ENCODE measurements at regions not wholly inside any gene's neighbourhood (a gene's known extent, or its start where the extent isn't known, plus 50 kb on each side); places are given as distances from the start of the nearest gene placed in this dataset.

GRCh38 chr13:107210723-107211030, 642.7 kb upstream of the ARGLU1 start:
- H3K9me3 ChIP-seq = no peaks in the 10 kb centered on the region
- intact Hi-C loops (cut with DNase I) = loop anchor here (10.0 kb wide), 2 partner anchors 434 to 944 kb away; no protein-coding TSS in a partner anchor
- H3K36me3 ChIP-seq = no peaks in the 10 kb centered on the region
- 11 to 21% methylated on average over 7 of the region's 7 CpGs for WGBS, 2 donors
- peaks cover 0 to 5% of the 10 kb centered on the region in 2 donors for H3K4me1 ChIP-seq
- no peak overlapping the region for H3K27ac ChIP-seq
- TF ChIP-seq CTCF (IDR thresholded peaks at IDR 0.05) = no peak
- TF ChIP-seq POLR2A (IDR thresholded peaks at IDR 0.05) = no peak
- no peak for DNase-seq
- H3K27me3 ChIP-seq = no peaks in the 10 kb centered on the region
- no peak overlapping the region for H3K4me3 ChIP-seq (replicated peaks in 1 of 3)

- Histone ChIP-seq H3K4me1 (peaks cover 0 to 5% of the 10 kb centered on the region in 2 donors), H3K27ac (no peak overlapping the region), H3K36me3 (no peaks in the 10 kb centered on the region), H3K9me3 (no peaks in the 10 kb centered on the region), H3K4me3 (replicated peaks in 1 of 3) (no peak overlapping the region), H3K27me3 (no peaks in the 10 kb centered on the region)
- intact Hi-C loops (cut with DNase I) = loop anchor here (10.0 kb wide), 2 partner anchors 435 to 945 kb away; no protein-coding TSS in a partner anchor
- WGBS, 2 donors = 51 to 54% methylated on average over 11 of the region's 11 CpGs
- DNase-seq = no peak
- TF ChIP-seq CTCF (IDR thresholded peaks at IDR 0.05) (no peak), POLR2A (IDR thresholded peaks at IDR 0.05) (no peak)
Observed at GRCh38 chr13:107209824-107210722, 642.1 kb upstream of the ARGLU1 start.

DNA sequence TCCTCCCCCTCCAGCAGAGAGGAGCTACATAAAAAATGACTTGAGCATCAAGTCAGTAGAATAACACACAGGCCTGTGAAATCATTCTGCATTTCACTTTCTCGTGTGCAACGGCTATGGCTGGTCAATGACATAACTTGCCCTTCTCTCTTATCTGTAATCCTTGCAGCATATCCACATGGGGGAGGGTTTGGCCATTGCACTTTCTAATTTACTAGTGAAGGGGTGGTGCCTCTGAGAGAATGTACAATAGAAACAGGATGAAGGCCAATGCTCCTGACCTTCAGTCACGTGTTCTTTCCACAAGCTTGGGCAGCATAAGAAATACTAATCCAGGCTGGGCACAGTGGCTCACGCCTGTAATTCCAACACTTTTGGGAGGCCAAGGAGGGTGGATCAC, 641.0 kb upstream of the ARGLU1 start:
- TF ChIP-seq POLR2A (IDR thresholded peaks at IDR 0.05) = no peak
- TF ChIP-seq CTCF (IDR thresholded peaks at IDR 0.05) = no peak
- H3K27ac ChIP-seq = no peak overlapping the region
- H3K4me3 ChIP-seq (replicated peaks in 1 of 3) = no peak overlapping the region
- H3K9me3 ChIP-seq = no peaks in the 10 kb centered on the region
- intact Hi-C loops (cut with DNase I) = no loop called here
- 69 to 73% methylated on average over 4 of the region's 4 CpGs for WGBS, 2 donors
- H3K4me1 ChIP-seq = peaks cover 0 to 5% of the 10 kb centered on the region in 2 donors
- no peak for DNase-seq
- H3K27me3 ChIP-seq = no peaks in the 10 kb centered on the region
- H3K36me3 ChIP-seq = no peaks in the 10 kb centered on the region

- Histone ChIP-seq H3K4me3 (replicated peaks in 1 of 3) (no peak overlapping the region), H3K4me1 (peaks cover 0 to 1% of the 10 kb centered on the region in 2 donors), H3K36me3 (no peaks in the 10 kb centered on the region), H3K9me3 (no peaks in the 10 kb centered on the region), H3K27me3 (no peaks in the 10 kb centered on the region), H3K27ac (no peak overlapping the region)
- DNase-seq = peak; percentile 45 to 71
- 32 to 35% methylated on average over 16 of the region's 16 CpGs for WGBS, 2 donors
- TF ChIP-seq POLR2A (IDR thresholded peaks at IDR 0.05) (no peak), CTCF (IDR thresholded peaks at IDR 0.05) (peak; percentile 69 to 99 (median 83))
- intact Hi-C loops (cut with DNase I) = no loop called here
Observed at GRCh38 chr13:107205318-107206104, 637.6 kb upstream of the ARGLU1 start.

Measured in thyroid gland (tissue), 4 donors.